Keratinocyte (primary cell): ENCODE measurements at regions not wholly inside any gene's neighbourhood (a gene's known extent, or its start where the extent isn't known, plus 50 kb on each side); places are given as distances from the start of the nearest gene placed in this dataset.

Source experiments
- DNase-seq: peaks from one replicate; pipeline ENCODE4 v3.0.0-alpha.2; 2011; ENCODE audit warnings: low read depth, missing footprints, low spot score
- FAIRE-seq: peaks from 2 replicates; lab custom pipeline; 2011; peaks lifted over from hg19 to GRCh38; lab: Jason Lieb, UNC
- H2AFZ ChIP-seq: 2 replicates; pipeline ENCODE4 v1.6.0; 2012; ENCODE audit warnings: low read length, control low read depth, inconsistent platforms; ENCODE audit not compliant: control insufficient read depth
- H3K27ac ChIP-seq: 2 replicates; pipeline ENCODE4 v1.5.1; 2011; ENCODE audit warnings: low read length; ENCODE audit not compliant: control insufficient read depth, insufficient read depth
- H3K27me3 ChIP-seq: 3 replicates; pipeline ENCODE4 v1.6.0; 2011; ENCODE audit warnings: low read length; ENCODE audit not compliant: control insufficient read depth, insufficient read depth; ENCODE audit errors: extremely low read depth
- H3K36me3 ChIP-seq, 2 experiments: 2 replicates in 1 of 2; 3 replicates in 1 of 2; pipeline ENCODE4 v1.5.1; 2011; ENCODE audit warnings: low read length in 2 of 2, mild to moderate bottlenecking in 1 of 2; ENCODE audit not compliant: control insufficient read depth in 2 of 2, insufficient read depth in 2 of 2; ENCODE audit errors: extremely low read depth in 1 of 2
- H3K4me1 ChIP-seq: 3 replicates; pipeline ENCODE4 v1.5.1; 2011; ENCODE audit warnings: low read length; ENCODE audit not compliant: control insufficient read depth, insufficient read depth; ENCODE audit errors: extremely low read depth
- H3K4me2 ChIP-seq: 3 replicates; pipeline ENCODE4 v1.6.0; 2011; ENCODE audit warnings: low read depth, low read length; ENCODE audit not compliant: control insufficient read depth, insufficient read depth; ENCODE audit errors: extremely low read depth
- H3K4me3 ChIP-seq, 3 experiments: fragments of 200-600 bp in 1 of 3; sonication (generic) in 1 of 3; 2 replicates in 2 of 3; 3 replicates in 1 of 3; pipeline ENCODE4 v1.5.1; 2011 to 2016; ENCODE audit warnings: low read length in 3 of 3, mild to moderate bottlenecking in 3 of 3, control low read depth in 2 of 3, inconsistent platforms in 1 of 3, low read depth in 1 of 3, mixed read lengths in 1 of 3, mixed run types in 1 of 3, moderate library complexity in 1 of 3; ENCODE audit not compliant: control insufficient read depth in 2 of 3, insufficient read depth in 2 of 3; ENCODE audit errors: extremely low read depth in 1 of 3
- H3K79me2 ChIP-seq: 2 replicates; pipeline ENCODE4 v1.6.0; 2012; ENCODE audit warnings: low read length; ENCODE audit not compliant: control insufficient read depth, insufficient read depth
- H3K9ac ChIP-seq: 3 replicates; pipeline ENCODE4 v1.6.0; 2011; ENCODE audit warnings: low read length; ENCODE audit not compliant: control insufficient read depth, insufficient read depth; ENCODE audit errors: extremely low read depth
- H3K9me1 ChIP-seq: 3 replicates; pipeline ENCODE4 v1.6.0; 2011; ENCODE audit warnings: low read length; ENCODE audit not compliant: control insufficient read depth, insufficient read depth; ENCODE audit errors: extremely low read depth
- H3K9me3 ChIP-seq: 2 replicates; pipeline ENCODE4 v1.5.1; 2012; ENCODE audit warnings: low read depth, low read length; ENCODE audit not compliant: control insufficient read depth
- H4K20me1 ChIP-seq: 3 replicates; pipeline ENCODE4 v1.6.0; 2011; ENCODE audit warnings: low read length; ENCODE audit not compliant: control insufficient read depth, insufficient read depth; ENCODE audit errors: extremely low read depth
- EZH2 ChIP-seq: IDR thresholded peaks from one replicate; pipeline ENCODE4 v1.6.1; 2012; ENCODE audit warnings: inconsistent platforms, mild to moderate bottlenecking, low read length, moderate library complexity
- dilution Hi-C: fragments of 300-500 bp; cut with MboI; formaldehyde crosslinking; loops from one replicate; pipeline ENCODE4 v1.7.0; 2020; ENCODE audit warnings: low sequenced_read_pairs; ENCODE audit not compliant: extremely low pct_ligation_motif_present
- TF ChIP-seq, protein P1 (sequence below), 3 experiments: IDR thresholded peaks in 1 of 3; conservative IDR thresholded peaks in 1 of 3; optimal IDR thresholded peaks in 1 of 3; 2 replicates in 2 of 3; 3 replicates in 1 of 3; pipeline versions ENCODE3 to v1.5.1; 2011; ENCODE audit warnings: low read length in 3 of 3, mild to moderate bottlenecking in 3 of 3, moderate library complexity in 2 of 3, control low read depth in 1 of 3, inconsistent platforms in 1 of 3; ENCODE audit not compliant: insufficient read depth in 2 of 3; ENCODE audit errors: extremely low read depth in 1 of 3

DNA sequence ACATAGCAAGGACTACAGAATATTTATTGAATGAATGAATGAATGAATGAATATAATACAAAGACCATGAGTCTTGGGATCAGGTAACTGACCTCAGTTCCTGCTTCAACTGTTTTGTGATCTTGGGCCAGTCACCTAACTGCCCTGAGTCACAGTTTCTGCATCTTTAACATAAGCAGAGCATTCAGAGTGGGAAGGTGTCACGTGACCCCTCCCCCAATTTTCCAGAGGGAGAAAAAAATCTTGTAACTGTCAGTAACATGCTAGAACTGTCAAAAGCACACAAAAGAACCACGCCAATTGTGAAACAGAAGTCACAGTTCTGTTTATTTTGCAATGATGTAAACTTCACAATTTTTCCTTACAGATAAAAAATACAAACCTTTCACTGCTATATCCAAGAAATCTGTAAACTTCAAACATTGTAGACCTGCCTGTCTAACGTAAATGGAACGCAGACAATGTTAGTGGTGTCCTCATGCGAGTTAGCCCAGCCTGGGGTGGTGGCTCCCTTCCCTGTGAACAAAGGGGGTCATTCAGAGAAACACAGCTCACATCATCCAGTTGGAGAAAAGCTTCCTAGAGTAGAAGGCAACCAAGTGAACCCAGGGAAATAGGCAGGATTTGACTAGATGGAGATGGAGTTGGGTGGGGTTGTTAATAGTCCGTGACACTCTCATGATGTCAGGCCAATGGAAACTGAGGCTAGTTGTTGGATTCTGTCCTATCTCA, 211.8 kb upstream of the ZC3H12A start:
- Histone ChIP-seq H3K4me1 (no peaks in the 10 kb centered on the region), H3K4me2 (no peak overlapping the region), H3K27ac (no peak overlapping the region), H3K9me1 (no peaks in the 10 kb centered on the region), H3K9me3 (no peaks in the 10 kb centered on the region), H3K79me2 (no peaks in the 10 kb centered on the region), H3K4me3 (no peak overlapping the region), H3K9ac (no peak overlapping the region), H3K27me3 (peaks cover 3% of the 10 kb centered on the region), H4K20me1 (no peaks in the 10 kb centered on the region), H3K36me3 (no peaks in the 10 kb centered on the region), H2AFZ (no peak overlapping the region)
- DNase-seq = no peak
- dilution Hi-C loops = no loop called here
- no peak for FAIRE-seq
- TF ChIP-seq, protein P1, sequence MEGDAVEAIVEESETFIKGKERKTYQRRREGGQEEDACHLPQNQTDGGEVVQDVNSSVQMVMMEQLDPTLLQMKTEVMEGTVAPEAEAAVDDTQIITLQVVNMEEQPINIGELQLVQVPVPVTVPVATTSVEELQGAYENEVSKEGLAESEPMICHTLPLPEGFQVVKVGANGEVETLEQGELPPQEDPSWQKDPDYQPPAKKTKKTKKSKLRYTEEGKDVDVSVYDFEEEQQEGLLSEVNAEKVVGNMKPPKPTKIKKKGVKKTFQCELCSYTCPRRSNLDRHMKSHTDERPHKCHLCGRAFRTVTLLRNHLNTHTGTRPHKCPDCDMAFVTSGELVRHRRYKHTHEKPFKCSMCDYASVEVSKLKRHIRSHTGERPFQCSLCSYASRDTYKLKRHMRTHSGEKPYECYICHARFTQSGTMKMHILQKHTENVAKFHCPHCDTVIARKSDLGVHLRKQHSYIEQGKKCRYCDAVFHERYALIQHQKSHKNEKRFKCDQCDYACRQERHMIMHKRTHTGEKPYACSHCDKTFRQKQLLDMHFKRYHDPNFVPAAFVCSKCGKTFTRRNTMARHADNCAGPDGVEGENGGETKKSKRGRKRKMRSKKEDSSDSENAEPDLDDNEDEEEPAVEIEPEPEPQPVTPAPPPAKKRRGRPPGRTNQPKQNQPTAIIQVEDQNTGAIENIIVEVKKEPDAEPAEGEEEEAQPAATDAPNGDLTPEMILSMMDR (optimal IDR thresholded peaks at IDR 0.05 in 1 of 3, IDR thresholded peaks at IDR 0.05 in 1 of 3, conservative IDR thresholded peaks at IDR 0.05 in 1 of 3; ENCODE audit: extremely low read depth in 1 of 3, insufficient read depth in 2 of 3, low read length in 3 of 3) = no peak
- no peak for TF ChIP-seq EZH2

DNA sequence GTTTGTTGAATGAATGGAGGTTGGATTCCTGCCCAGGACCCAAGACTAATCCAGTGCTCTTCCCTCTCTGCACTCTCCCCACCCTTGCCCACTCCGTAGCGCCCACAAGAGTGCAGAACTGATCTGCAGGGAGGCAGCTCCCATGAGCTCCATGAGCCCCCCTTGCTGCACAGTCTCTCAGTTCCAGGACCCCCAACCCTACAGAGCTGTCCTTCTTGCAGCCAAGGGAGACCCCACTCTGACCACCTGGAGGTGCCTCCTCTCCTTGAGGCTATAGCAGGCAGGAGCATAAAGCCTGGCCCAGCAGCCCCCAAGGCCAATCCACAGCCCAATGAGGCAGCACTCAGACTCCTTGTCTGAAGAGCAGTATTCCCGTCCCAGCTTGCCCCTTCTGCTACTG, 209.2 kb upstream of the ZC3H12A start:
- no peaks in the 10 kb centered on the region for H3K36me3 ChIP-seq
- H3K4me1 ChIP-seq = no peaks in the 10 kb centered on the region
- no peak for TF ChIP-seq EZH2
- TF ChIP-seq, protein P1 (optimal IDR thresholded peaks at IDR 0.05 in 1 of 3, IDR thresholded peaks at IDR 0.05 in 1 of 3, conservative IDR thresholded peaks at IDR 0.05 in 1 of 3; ENCODE audit: extremely low read depth in 1 of 3, insufficient read depth in 2 of 3, low read length in 3 of 3) = no peak
- DNase-seq = no peak
- H3K9me3 ChIP-seq = no peaks in the 10 kb centered on the region
- no peak overlapping the region for H3K4me2 ChIP-seq
- no peak overlapping the region for H3K4me3 ChIP-seq
- no peak for FAIRE-seq
- H3K9ac ChIP-seq = no peak overlapping the region
- peaks cover 3% of the 10 kb centered on the region for H3K27me3 ChIP-seq
- H3K9me1 ChIP-seq = no peaks in the 10 kb centered on the region
- no peaks in the 10 kb centered on the region for H3K79me2 ChIP-seq
- dilution Hi-C loops = no loop called here
- no peaks in the 10 kb centered on the region for H4K20me1 ChIP-seq
- no peak overlapping the region for H3K27ac ChIP-seq
- H2AFZ ChIP-seq = no peak overlapping the region
